GM23338 (cell line): ENCODE measurements at regions not wholly inside any gene's neighbourhood (a gene's known extent, or its start where the extent isn't known, plus 50 kb on each side); places are given as distances from the start of the nearest gene placed in this dataset.

ENCODE experiments used
- ATAC-seq: fragments of 200-7000 bp; cut with Tn5 transposase; 3 replicates; pipeline ENCODE4 v1.9.1; 2020
- DNase-seq: peaks from one replicate; pipeline ENCODE4 v3.0.0-alpha.2; 2015; ENCODE audit warnings: low spot score
- H2AFZ ChIP-seq: fragments of 200-600 bp; sonication (generic); 2 replicates; pipeline ENCODE4 v1.8.0; 2016; ENCODE audit warnings: antibody characterized with exemption, mild to moderate bottlenecking, moderate library complexity
- H3F3A ChIP-seq: fragments of 200-600 bp; sonication (generic); replicated peaks from 2 replicates; pipeline ENCODE4 v1.8.0; 2017; ENCODE audit warnings: antibody characterized with exemption, mixed run types, low read depth
- H3K27ac ChIP-seq: fragments of 200-600 bp; sonication (generic); 2 replicates; pipeline ENCODE4 v1.6.1; 2016; ENCODE audit warnings: low read depth
- H3K27me3 ChIP-seq: fragments of 200-600 bp; sonication (generic); 2 replicates; pipeline ENCODE4 v1.8.0; 2016; ENCODE audit warnings: mild to moderate bottlenecking, mixed run types, moderate library complexity; ENCODE audit not compliant: insufficient read depth
- H3K36me3 ChIP-seq: fragments of 200-600 bp; sonication (generic); 2 replicates; pipeline ENCODE4 v1.8.0; 2016; ENCODE audit warnings: mild to moderate bottlenecking; ENCODE audit not compliant: insufficient read depth
- H3K4me1 ChIP-seq: fragments of 200-600 bp; sonication (generic); 2 replicates; pipeline ENCODE4 v1.8.0; 2016; ENCODE audit warnings: mild to moderate bottlenecking, moderate library complexity; ENCODE audit not compliant: insufficient read depth
- H3K4me2 ChIP-seq: fragments of 200-600 bp; sonication (generic); 2 replicates; pipeline ENCODE4 v1.7.1; 2017; ENCODE audit warnings: mixed run types
- H3K4me3 ChIP-seq: fragments of 200-600 bp; sonication (generic); 2 replicates; pipeline ENCODE4 v1.6.1; 2016; ENCODE audit warnings: mixed run types
- H3K79me2 ChIP-seq: fragments of 200-600 bp; sonication (generic); replicated peaks from 2 replicates; pipeline ENCODE4 v1.8.0; 2017; ENCODE audit warnings: mild to moderate bottlenecking; ENCODE audit not compliant: insufficient read depth
- H3K9me2 ChIP-seq: fragments of 200-600 bp; sonication (generic); 2 replicates; pipeline ENCODE4 v1.8.0; 2017; ENCODE audit not compliant: insufficient read depth
- H4K20me1 ChIP-seq: fragments of 200-600 bp; sonication (generic); replicated peaks from 2 replicates; pipeline ENCODE4 v1.8.0; 2017; ENCODE audit warnings: mild to moderate bottlenecking; ENCODE audit not compliant: insufficient read depth
- H3K27ac Mint-ChIP-seq: 2 replicates; pipeline ENCODE4 v1.8.0; 2020; ENCODE audit warnings: inconsistent platforms, mild to moderate bottlenecking, moderate library complexity, mixed read lengths
- H3K27me3 Mint-ChIP-seq: 3 replicates; pipeline ENCODE4 v1.8.0; 2022; ENCODE audit warnings: low read depth, mild to moderate bottlenecking, moderate library complexity, mixed read lengths, inconsistent platforms; ENCODE audit not compliant: insufficient read depth, poor library complexity
- H3K36me3 Mint-ChIP-seq: 3 replicates; pipeline ENCODE4 v1.8.0; 2021; ENCODE audit warnings: low read depth, mild to moderate bottlenecking, inconsistent platforms, moderate library complexity, mixed read lengths
- H3K4me1 Mint-ChIP-seq: 3 replicates; pipeline ENCODE4 v1.8.0; 2020; ENCODE audit warnings: mild to moderate bottlenecking, inconsistent platforms, mixed read lengths
- H3K4me3 Mint-ChIP-seq: 3 replicates; pipeline ENCODE4 v1.8.0; 2021; ENCODE audit warnings: moderate library complexity, mild to moderate bottlenecking, inconsistent platforms, mixed read lengths
- H3K9me3 Mint-ChIP-seq: 3 replicates; pipeline ENCODE4 v1.8.0; 2020; ENCODE audit warnings: moderate library complexity, mild to moderate bottlenecking, inconsistent platforms, mixed read lengths
- CREB1 ChIP-seq: fragments of 250-450 bp; sonication (Bioruptor Pico); IDR thresholded peaks from 2 replicates; pipeline ENCODE4 v1.5.0; 2020; ENCODE audit warnings: low read depth, mild to moderate bottlenecking, moderate library complexity
- ETS1 ChIP-seq: IDR thresholded peaks from 2 replicates; pipeline ENCODE4 v1.6.1; 2016; ENCODE audit warnings: antibody characterized with exemption
- EZH2 ChIP-seq: fragments of 200-600 bp; sonication (generic); IDR thresholded peaks from one replicate; pipeline ENCODE4 v1.8.0; 2017; ENCODE audit warnings: antibody characterized with exemption, mild to moderate bottlenecking, low read depth; ENCODE audit not compliant: unreplicated experiment
- EZH2phosphoT487 ChIP-seq: fragments of 200-600 bp; sonication (generic); IDR thresholded peaks from one replicate; pipeline ENCODE4 v1.8.1; 2018; ENCODE audit warnings: antibody characterized with exemption; ENCODE audit not compliant: unreplicated experiment
- JUNB ChIP-seq: IDR thresholded peaks from one replicate; pipeline ENCODE4 v1.6.1; 2016; ENCODE audit warnings: antibody characterized with exemption; ENCODE audit not compliant: unreplicated experiment
- NANOG ChIP-seq: IDR thresholded peaks from 2 replicates; pipeline ENCODE4 v1.6.1; 2016; ENCODE audit warnings: antibody characterized with exemption, borderline replicate concordance
- POLR2AphosphoS5 ChIP-seq: IDR thresholded peaks from 2 replicates; pipeline ENCODE4 v1.6.1; 2016; ENCODE audit warnings: antibody characterized with exemption, low read depth
- STAT1 ChIP-seq: IDR thresholded peaks from one replicate; pipeline ENCODE4 v1.6.1; 2016; ENCODE audit warnings: antibody characterized with exemption; ENCODE audit not compliant: unreplicated experiment
- ZNF114 ChIP-seq: fragments of 250-450 bp; sonication (Bioruptor Pico); IDR thresholded peaks from 2 replicates; pipeline ENCODE4 v1.5.0; 2020; ENCODE audit warnings: mild to moderate bottlenecking, moderate library complexity
- TF ChIP-seq, protein P1 (sequence below): IDR thresholded peaks from one replicate; pipeline ENCODE4 v1.6.1; 2018; ENCODE audit warnings: antibody characterized with exemption; ENCODE audit not compliant: unreplicated experiment
- TF ChIP-seq, protein P2 (sequence below), 2 experiments: fragments of 200-600 bp in 1 of 2; sonication (generic) in 1 of 2; conservative IDR thresholded peaks; 2 replicates each; pipeline versions ENCODE4 v1.5.1 to v1.6.1; 2016 to 2017; ENCODE audit warnings: antibody characterized with exemption in 2 of 2, low read depth in 2 of 2, mild to moderate bottlenecking in 2 of 2, moderate library complexity in 1 of 2

GRCh38 chr17:77798481-77798880 is 160.0 kb upstream of the TNRC6C start (continued):
- TF ChIP-seq ZNF114 = no peak
- TF ChIP-seq, protein P1, sequence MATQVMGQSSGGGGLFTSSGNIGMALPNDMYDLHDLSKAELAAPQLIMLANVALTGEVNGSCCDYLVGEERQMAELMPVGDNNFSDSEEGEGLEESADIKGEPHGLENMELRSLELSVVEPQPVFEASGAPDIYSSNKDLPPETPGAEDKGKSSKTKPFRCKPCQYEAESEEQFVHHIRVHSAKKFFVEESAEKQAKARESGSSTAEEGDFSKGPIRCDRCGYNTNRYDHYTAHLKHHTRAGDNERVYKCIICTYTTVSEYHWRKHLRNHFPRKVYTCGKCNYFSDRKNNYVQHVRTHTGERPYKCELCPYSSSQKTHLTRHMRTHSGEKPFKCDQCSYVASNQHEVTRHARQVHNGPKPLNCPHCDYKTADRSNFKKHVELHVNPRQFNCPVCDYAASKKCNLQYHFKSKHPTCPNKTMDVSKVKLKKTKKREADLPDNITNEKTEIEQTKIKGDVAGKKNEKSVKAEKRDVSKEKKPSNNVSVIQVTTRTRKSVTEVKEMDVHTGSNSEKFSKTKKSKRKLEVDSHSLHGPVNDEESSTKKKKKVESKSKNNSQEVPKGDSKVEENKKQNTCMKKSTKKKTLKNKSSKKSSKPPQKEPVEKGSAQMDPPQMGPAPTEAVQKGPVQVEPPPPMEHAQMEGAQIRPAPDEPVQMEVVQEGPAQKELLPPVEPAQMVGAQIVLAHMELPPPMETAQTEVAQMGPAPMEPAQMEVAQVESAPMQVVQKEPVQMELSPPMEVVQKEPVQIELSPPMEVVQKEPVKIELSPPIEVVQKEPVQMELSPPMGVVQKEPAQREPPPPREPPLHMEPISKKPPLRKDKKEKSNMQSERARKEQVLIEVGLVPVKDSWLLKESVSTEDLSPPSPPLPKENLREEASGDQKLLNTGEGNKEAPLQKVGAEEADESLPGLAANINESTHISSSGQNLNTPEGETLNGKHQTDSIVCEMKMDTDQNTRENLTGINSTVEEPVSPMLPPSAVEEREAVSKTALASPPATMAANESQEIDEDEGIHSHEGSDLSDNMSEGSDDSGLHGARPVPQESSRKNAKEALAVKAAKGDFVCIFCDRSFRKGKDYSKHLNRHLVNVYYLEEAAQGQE = no peak
- TF ChIP-seq CREB1 (CRISPR knock-in tag) = no peak
- TF ChIP-seq EZH2 = no peak
- TF ChIP-seq EZH2phosphoT487 = no peak
- TF ChIP-seq NANOG = no peak
- TF ChIP-seq, protein P2, sequence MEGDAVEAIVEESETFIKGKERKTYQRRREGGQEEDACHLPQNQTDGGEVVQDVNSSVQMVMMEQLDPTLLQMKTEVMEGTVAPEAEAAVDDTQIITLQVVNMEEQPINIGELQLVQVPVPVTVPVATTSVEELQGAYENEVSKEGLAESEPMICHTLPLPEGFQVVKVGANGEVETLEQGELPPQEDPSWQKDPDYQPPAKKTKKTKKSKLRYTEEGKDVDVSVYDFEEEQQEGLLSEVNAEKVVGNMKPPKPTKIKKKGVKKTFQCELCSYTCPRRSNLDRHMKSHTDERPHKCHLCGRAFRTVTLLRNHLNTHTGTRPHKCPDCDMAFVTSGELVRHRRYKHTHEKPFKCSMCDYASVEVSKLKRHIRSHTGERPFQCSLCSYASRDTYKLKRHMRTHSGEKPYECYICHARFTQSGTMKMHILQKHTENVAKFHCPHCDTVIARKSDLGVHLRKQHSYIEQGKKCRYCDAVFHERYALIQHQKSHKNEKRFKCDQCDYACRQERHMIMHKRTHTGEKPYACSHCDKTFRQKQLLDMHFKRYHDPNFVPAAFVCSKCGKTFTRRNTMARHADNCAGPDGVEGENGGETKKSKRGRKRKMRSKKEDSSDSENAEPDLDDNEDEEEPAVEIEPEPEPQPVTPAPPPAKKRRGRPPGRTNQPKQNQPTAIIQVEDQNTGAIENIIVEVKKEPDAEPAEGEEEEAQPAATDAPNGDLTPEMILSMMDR (conservative IDR thresholded peaks at IDR 0.05; ENCODE audit: low read depth in 2 of 2) = no peak
- TF ChIP-seq STAT1 = no peak
- no peak for TF ChIP-seq POLR2AphosphoS5
- TF ChIP-seq ETS1 = no peak

GRCh38 chr17:77800816-77801215 is 157.7 kb upstream of the TNRC6C start:
- Mint-ChIP-seq H3K4me3 (no peak overlapping the region), H3K9me3 (no peaks in the 10 kb centered on the region), H3K27me3 (peaks cover 38% of the 10 kb centered on the region), H3K36me3 (no peaks in the 10 kb centered on the region), H3K27ac (no peak overlapping the region), H3K4me1 (peaks cover 47% of the 10 kb centered on the region)
- ATAC-seq (no peak), DNase-seq (no peak)
- Histone ChIP-seq H4K20me1 (no peaks in the 10 kb centered on the region), H3K4me1 (peaks cover 19% of the 10 kb centered on the region), H3K9me2 (no peaks in the 10 kb centered on the region), H3K36me3 (no peaks in the 10 kb centered on the region), H3K4me2 (no peak overlapping the region), H3K27ac (no peak overlapping the region), H2AFZ (no peak overlapping the region), H3K27me3 (no peaks in the 10 kb centered on the region), H3K79me2 (no peaks in the 10 kb centered on the region), H3K4me3 (no peak overlapping the region), H3F3A (0 out of 2 replicates have a peak, but pooled peaks cover 4% of the 10 kb centered on the region)
- TF ChIP-seq JUNB (no peak), ETS1 (no peak)
